ENCODE measurements at regions not wholly inside any gene's neighbourhood (a gene's known extent, or its start where the extent isn't known, plus 50 kb on each side); places are given as distances from the start of the nearest gene placed in this dataset.

- no peak for ATAC-seq
- TF ChIP-seq POLR2A (IDR thresholded peaks at IDR 0.05) (no peak), POLR2AphosphoS5 (IDR thresholded peaks at IDR 0.05) (no peak), CTCF (IDR thresholded peaks at IDR 0.05) (no peak), EP300 (IDR thresholded peaks at IDR 0.05) (no peak)
- H3K9me3 ChIP-seq: no peaks in the 10 kb centered on the region
- H3K4me3 ChIP-seq: no peak overlapping the region
- H3K27me3 ChIP-seq: no peaks in the 10 kb centered on the region
- WGBS, 2 donors (ENCODE audit: low coverage in 1 of 2): 50 to 64% methylated on average over 1 of the region's 1 CpG
- H3K27ac ChIP-seq: no peak overlapping the region
- no peaks in the 10 kb centered on the region for H3K36me3 ChIP-seq
- peaks cover 0 to 30% (median 3%) of the 10 kb centered on the region in 3 donors for H3K4me1 ChIP-seq
Measured at GRCh38 chr4:119688446-119688845, 59.8 kb upstream of the PDE5A start.

DNA sequence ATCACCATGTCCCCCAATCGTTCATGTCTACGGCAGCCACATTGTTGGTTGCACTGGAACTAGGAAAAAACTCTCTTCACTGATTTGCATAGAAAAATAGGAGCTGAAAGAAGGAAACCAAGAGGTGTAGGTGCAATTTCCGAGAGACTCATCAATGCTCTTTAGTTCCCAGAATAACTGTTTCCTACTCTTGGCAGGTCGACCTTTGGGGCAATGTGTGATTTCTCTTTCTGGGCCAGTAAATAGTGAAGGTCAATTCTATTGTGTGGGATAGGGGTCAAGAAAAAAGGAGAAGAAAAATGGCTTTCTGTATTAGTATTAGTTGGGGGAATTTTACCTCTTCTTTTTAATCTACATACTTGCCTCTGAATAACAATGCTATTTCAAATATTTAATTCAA is 55.9 kb upstream of the PDE5A start:
- WGBS, 2 donors (ENCODE audit: low coverage in 1 of 2): 75 to 85% methylated on average over 4 of the region's 4 CpGs
- H3K4me3 ChIP-seq: no peak overlapping the region
- no peaks in the 10 kb centered on the region for H3K27me3 ChIP-seq
- peaks cover 0 to 49% (median 7%) of the 10 kb centered on the region in 3 donors for H3K4me1 ChIP-seq
- no peaks in the 10 kb centered on the region for H3K9me3 ChIP-seq
- no peaks in the 10 kb centered on the region for H3K36me3 ChIP-seq
- H3K27ac ChIP-seq: peak overlapping the region in 3 of 4 donors; percentile 71 to 74 (median 72)
- TF ChIP-seq POLR2AphosphoS5 (IDR thresholded peaks at IDR 0.05) (no peak), EP300 (IDR thresholded peaks at IDR 0.05) (no peak), POLR2A (IDR thresholded peaks at IDR 0.05) (no peak), CTCF (IDR thresholded peaks at IDR 0.05) (no peak)
- ATAC-seq: no peak

DNA sequence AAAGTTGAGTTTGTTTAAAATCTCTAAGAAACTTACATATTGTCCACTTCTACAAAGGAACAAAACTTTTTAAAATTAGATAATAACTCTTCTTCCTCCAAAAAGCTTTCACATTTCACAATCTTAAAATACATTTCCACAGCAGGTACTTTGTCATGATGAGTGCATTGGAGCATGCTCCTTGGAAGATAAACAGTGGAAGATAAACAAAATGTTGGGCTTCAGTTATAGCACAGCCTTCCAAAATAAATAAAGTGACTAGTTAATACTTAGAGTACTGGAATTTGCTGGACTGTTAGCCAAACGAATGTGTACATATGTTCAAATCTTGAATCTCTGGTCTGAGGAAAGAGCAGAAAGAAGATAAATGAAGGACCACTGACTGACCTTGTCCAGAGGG is 54.9 kb upstream of the PDE5A start:
- peak; percentile 67 for TF ChIP-seq POLR2AphosphoS5 (IDR thresholded peaks at IDR 0.05)
- no peak for TF ChIP-seq POLR2A (IDR thresholded peaks at IDR 0.05)
- Histone ChIP-seq H3K27ac (peak overlapping the region; percentile 69 to 74 (median 72)), H3K4me1 (peaks cover 0 to 59% (median 7%) of the 10 kb centered on the region in 3 donors), H3K9me3 (no peaks in the 10 kb centered on the region), H3K27me3 (no peaks in the 10 kb centered on the region), H3K4me3 (no peak overlapping the region), H3K36me3 (no peaks in the 10 kb centered on the region)
- 20 to 23% methylated on average over 1 of the region's 1 CpG for WGBS, 2 donors (ENCODE audit: low coverage in 1 of 2)
- ATAC-seq: peak; percentile 78

DNA sequence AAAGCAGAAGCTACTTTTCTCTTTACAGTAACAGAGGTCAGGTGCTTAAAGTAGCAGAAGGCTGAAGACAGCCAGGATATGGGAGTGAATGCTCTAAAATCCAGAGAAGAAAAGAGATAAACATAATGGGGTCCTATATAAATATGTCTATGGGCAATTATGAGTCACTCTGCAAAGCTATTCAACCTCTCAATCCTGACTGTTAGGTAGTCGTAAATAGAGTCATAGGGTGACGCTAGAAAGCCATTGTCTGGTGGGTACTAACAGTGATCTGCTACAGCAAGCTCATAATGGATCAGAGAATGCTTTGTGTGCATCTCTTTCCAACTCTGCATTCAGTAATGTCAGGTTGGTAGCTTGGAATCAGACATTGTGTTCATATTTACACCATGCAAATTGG is 53.5 kb upstream of the PDE5A start:
- H3K36me3 ChIP-seq: no peaks in the 10 kb centered on the region
- H3K4me1 ChIP-seq: peaks cover 0 to 62% (median 7%) of the 10 kb centered on the region in 3 donors
- no peak for ATAC-seq

GRCh38 chr4:119679251-119679650 is 50.6 kb upstream of the PDE5A start:
- peak overlapping the region; percentile 63 to 70 (median 64) for H3K27ac ChIP-seq
- TF ChIP-seq EP300 (IDR thresholded peaks at IDR 0.05) (no peak), POLR2AphosphoS5 (IDR thresholded peaks at IDR 0.05) (no peak)
- H3K36me3 ChIP-seq: no peaks in the 10 kb centered on the region
- H3K9me3 ChIP-seq: no peaks in the 10 kb centered on the region
- no peaks in the 10 kb centered on the region for H3K27me3 ChIP-seq
- peaks cover 0 to 56% (median 5%) of the 10 kb centered on the region in 3 donors for H3K4me1 ChIP-seq
- ATAC-seq: peak; percentile 23
- 3 to 11% methylated on average over 3 of the region's 3 CpGs for WGBS, 2 donors (ENCODE audit: low coverage in 1 of 2)
- peak overlapping the region; percentile 23 to 25 for H3K4me3 ChIP-seq

More for the DNA sequence above, 53.5 kb upstream of the PDE5A start:
- Histone ChIP-seq H3K9me3 (no peaks in the 10 kb centered on the region), H3K27ac (peak overlapping the region; percentile 29 to 74 (median 60)), H3K27me3 (no peaks in the 10 kb centered on the region), H3K4me3 (no peak overlapping the region)
- no peak for TF ChIP-seq EP300 (IDR thresholded peaks at IDR 0.05)
- no peak for TF ChIP-seq POLR2A (IDR thresholded peaks at IDR 0.05)
- TF ChIP-seq POLR2AphosphoS5 (IDR thresholded peaks at IDR 0.05): no peak
- no peak for TF ChIP-seq CTCF (IDR thresholded peaks at IDR 0.05)
- 25 to 71% methylated on average over 2 of the region's 2 CpGs for WGBS, 2 donors (ENCODE audit: low coverage in 1 of 2)

- peak overlapping the region; percentile 63 to 70 (median 64) for H3K27ac ChIP-seq
- WGBS, 2 donors (ENCODE audit: low coverage in 1 of 2): 16 to 17% methylated on average over 1 of the region's 1 CpG
- ATAC-seq: no peak
Measured at GRCh38 chr4:119678761-119679160, 50.2 kb upstream of the PDE5A start.

More at GRCh38 chr4:119678761-119679160, 50.2 kb upstream of the PDE5A start:
- Histone ChIP-seq H3K36me3 (no peaks in the 10 kb centered on the region), H3K9me3 (no peaks in the 10 kb centered on the region), H3K4me3 (peak overlapping the region; percentile 23 to 25), H3K27me3 (no peaks in the 10 kb centered on the region), H3K4me1 (peaks cover 0 to 51% (median 5%) of the 10 kb centered on the region in 3 donors)
- TF ChIP-seq POLR2AphosphoS5 (IDR thresholded peaks at IDR 0.05) (no peak), CTCF (IDR thresholded peaks at IDR 0.05) (no peak), EP300 (IDR thresholded peaks at IDR 0.05) (no peak), POLR2A (IDR thresholded peaks at IDR 0.05) (no peak)

Measured in gastroesophageal sphincter (tissue), 4 donors.